Fibroblast of the aortic adventitia (primary cell): ENCODE measurements at regions not wholly inside any gene's neighbourhood (a gene's known extent, or its start where the extent isn't known, plus 50 kb on each side); places are given as distances from the start of the nearest gene placed in this dataset.

ENCODE experiments used
- DNase-seq: peaks from one replicate; pipeline ENCODE4 v3.0.0-alpha.2; 2010; ENCODE audit warnings: low read depth
- H3K4me3 ChIP-seq: 2 replicates; pipeline ENCODE4 v1.5.1; 2011; ENCODE audit warnings: low read depth, mild to moderate bottlenecking, control low read depth, low read length, moderate library complexity
- CTCF ChIP-seq: IDR thresholded peaks from 2 replicates; pipeline ENCODE4 v1.5.1; 2011; ENCODE audit warnings: mild to moderate bottlenecking, low read length, control low read depth, inconsistent platforms; ENCODE audit not compliant: insufficient read depth

DNA sequence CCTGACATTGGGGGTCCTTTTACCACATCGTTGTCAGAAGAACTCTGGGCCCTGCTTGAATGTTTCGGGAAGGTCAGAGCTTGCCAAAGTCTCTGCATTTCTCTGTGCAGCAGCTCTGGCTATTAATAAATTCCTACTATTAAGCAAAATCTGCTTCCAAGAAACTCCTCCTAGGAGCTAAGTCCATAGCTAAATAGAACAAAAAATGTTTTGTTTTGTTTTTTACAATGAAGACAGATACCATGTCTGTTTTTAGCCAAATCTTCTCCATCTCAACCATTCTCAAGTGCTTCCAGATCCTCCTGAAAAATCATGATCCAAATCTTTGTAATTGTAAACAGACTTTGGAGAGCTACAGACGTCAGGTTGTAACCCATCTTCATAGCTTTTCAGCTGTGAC lies 161.6 kb downstream of the SPATA18 start:
- TF ChIP-seq CTCF = no peak
- no peak overlapping the region for H3K4me3 ChIP-seq
- no peak for DNase-seq

DNA sequence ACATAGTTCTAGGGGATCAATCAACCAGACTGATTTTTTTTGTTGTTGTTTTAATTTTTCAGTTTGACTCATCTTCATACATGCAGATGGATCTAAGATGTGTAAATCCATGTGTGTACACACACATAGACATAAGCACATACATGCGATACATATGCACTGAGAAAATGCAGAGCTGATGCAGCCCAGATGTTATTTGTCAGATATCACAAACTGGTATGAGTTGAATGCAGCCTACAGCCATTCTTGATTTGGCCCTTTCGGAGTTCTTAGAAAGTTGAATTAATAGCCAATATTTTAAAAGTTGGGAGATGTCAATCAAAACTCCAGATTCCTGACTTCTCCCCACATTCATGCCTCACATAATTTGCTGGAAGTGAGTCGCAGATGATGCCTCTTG lies 180.4 kb downstream of the SPATA18 start:
- no peak overlapping the region for H3K4me3 ChIP-seq
- no peak for DNase-seq
- no peak for TF ChIP-seq CTCF

DNA sequence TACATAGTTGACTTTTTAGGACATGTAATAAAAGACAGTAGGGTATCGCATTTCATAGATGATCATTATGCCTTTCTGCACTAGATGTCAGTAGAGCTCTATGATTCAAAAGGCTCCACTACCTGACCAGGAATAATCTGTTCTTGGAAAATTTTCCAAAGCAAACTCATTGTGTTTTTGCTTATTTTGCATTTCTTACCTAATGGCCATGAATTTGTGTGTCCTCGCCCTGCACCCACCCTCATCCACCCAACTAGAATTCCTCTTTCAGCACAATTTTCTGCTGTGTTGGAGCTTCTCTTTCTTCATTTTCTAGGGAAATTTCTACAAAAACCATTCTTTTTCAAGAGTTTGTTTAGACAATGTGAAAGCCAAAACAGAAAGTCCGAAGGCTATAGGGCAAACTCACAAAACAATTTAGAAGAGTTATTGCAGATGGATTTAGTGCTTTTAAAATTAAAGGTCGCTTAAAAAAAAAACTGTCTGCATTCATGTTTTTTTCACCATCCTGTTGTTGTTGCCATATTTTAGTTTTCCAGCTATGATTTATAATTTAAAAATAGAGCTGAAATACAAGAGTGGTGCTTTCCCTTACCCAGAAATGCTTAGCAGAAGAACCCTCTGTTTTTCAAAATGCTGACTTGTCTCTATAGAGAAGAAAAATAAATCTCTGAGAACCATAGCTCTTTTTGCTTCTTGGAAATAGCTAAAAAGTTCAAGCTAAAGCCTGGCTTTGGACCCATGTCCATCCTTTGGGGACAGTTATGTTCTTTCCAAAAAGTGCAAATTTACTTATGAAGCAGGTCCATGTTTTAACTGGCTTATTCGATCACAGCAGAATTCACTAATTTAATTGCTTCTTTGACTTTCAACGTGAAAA lies 183.7 kb downstream of the SPATA18 start:
- DNase-seq = peak; percentile 51
- peak; percentile 38 for TF ChIP-seq CTCF
- no peak overlapping the region for H3K4me3 ChIP-seq

DNA sequence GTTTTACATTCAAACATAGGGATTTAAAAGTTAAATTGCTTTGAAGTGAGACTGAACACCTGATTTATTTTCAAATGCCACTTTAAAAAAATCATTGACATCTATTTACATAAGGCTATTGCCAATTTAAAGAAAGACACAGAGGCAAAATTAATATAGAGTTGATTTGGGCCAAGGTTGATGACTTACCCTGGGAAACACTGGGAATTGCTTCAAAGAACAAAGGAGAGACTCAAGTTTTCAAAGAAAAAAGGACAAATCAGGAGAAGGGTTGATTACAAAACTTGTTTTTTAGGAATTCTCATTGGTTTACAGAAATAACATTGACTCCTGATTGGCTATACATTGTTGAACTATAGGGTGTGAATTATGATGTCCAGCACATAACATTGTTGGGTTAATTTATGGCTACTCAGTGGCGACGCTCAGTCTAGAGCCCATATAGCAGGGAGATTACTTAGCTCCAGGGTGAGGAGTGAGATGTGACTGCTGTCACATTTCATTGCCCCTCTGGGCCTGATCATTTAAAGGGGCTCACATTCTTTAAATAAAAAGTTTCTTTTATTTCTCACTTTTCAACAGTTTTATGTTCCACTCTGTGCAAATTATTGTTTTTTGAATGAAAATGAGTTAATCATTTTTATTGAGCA lies 184.6 kb downstream of the SPATA18 start:
- H3K4me3 ChIP-seq = no peak overlapping the region
- no peak for TF ChIP-seq CTCF
- DNase-seq = no peak

DNA sequence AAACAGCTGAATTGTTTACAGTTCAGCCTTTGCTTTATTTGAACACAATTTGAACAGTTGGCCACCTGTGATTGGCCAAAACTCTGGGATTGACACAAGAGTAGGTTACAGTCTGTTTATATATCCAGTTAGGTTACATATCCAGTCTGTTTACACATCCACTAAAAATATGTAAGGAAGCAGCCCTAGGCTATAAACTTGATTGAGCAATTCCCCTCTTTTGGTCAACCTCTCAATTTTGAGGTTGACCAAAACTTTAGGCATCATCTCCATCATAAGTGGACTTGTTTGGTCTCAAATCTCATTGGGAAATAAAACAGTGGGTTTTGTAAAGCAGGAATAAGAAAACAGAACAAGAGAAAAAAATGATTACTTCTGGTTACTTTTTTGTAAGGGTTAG lies 190.8 kb downstream of the SPATA18 start:
- TF ChIP-seq CTCF = no peak
- H3K4me3 ChIP-seq = no peak overlapping the region
- no peak for DNase-seq

DNA sequence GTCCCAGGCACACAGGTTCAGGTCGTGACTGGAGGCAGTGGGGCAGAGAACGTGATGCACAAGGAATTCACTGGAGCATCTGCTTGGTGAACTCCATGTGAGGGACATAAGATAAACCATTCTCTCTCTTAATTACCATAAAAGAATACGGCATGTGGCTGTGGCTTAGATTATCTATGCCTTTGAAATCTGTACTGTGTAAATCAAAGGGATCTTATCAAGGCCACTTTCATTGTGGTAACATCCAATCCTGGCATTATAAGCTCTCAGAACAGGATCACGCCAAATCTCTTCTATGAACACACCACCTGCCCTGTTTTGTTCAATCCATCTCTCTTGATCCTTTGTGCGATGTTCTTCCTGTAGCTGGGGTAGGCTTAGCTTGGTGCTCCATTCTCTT lies 192.3 kb downstream of the SPATA18 start:
- no peak for TF ChIP-seq CTCF
- no peak overlapping the region for H3K4me3 ChIP-seq
- DNase-seq = no peak
